ENCODE measurements at regions not wholly inside any gene's neighbourhood (a gene's known extent, or its start where the extent isn't known, plus 50 kb on each side); places are given as distances from the start of the nearest gene placed in this dataset.
"Not testable (repeated sequence)": the region's sequence is repeated elsewhere in the genome, so short reads cannot be mapped to it uniquely, and the experiment has no call there.

DNA sequence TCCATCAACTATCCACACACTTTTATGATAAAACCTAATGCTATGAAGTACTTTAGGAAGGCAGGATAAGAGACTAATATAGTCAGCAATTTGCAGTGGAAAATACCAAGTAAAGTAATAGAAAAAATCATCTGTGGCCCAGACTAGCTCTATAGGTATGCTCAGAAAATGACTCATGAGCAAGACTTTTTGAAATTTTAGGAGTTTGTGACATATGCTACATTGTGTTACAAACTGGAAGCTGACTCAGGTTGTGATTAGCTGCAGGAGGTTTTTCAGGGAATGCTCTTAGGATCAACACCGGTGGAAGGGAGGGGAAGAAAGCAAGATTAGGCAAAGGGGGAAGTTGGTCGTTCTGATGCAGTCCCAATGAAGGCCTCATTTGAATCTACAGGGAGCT lies 56.1 kb downstream of the FEZF1 start:
- no peak for TF ChIP-seq CTCF (IDR thresholded peaks at IDR 0.05; ENCODE audit: insufficient read depth in 1 of 2, low read depth in 1 of 2, low read length in 1 of 2, severe bottlenecking in 1 of 2, unreplicated experiment in 1 of 2)
- BruUV-seq (replicated peaks): no TSS peak
- Histone ChIP-seq H3K4me1 (no peaks in the 10 kb centered on the region), H3K27me3 (replicated peaks; ENCODE audit: control insufficient read depth, insufficient read depth, low read length) (no peaks in the 10 kb centered on the region; the same call in none of the 2 replicates), H3K4me3 (ENCODE audit: low read depth, low read length) (no peak overlapping the region), H3K36me3 (ENCODE audit: control insufficient read depth, insufficient read depth, low read length) (no peaks in the 10 kb centered on the region), H3K9me3 (no peaks in the 10 kb centered on the region)
- Mint-ChIP-seq H3K4me3 (ENCODE audit: unreplicated experiment) (no peak overlapping the region), H3K4me1 (ENCODE audit: low read depth, unreplicated experiment) (no peaks in the 10 kb centered on the region), H3K36me3 (ENCODE audit: insufficient read depth, unreplicated experiment) (no peaks in the 10 kb centered on the region), H3K9me3 (ENCODE audit: unreplicated experiment) (no peaks in the 10 kb centered on the region), H3K27me3 (ENCODE audit: insufficient read depth, unreplicated experiment) (peaks cover 12% of the 10 kb centered on the region), H3K27ac (ENCODE audit: unreplicated experiment) (no peak overlapping the region)
- ChIA-PET CTCF (no interaction called here), POLR2A (no interaction called here)
- intact Hi-C loops (cut with micrococcal nuclease; ENCODE audit: unreplicated experiment): no loop called here
- DNase-seq: no peak

DNA sequence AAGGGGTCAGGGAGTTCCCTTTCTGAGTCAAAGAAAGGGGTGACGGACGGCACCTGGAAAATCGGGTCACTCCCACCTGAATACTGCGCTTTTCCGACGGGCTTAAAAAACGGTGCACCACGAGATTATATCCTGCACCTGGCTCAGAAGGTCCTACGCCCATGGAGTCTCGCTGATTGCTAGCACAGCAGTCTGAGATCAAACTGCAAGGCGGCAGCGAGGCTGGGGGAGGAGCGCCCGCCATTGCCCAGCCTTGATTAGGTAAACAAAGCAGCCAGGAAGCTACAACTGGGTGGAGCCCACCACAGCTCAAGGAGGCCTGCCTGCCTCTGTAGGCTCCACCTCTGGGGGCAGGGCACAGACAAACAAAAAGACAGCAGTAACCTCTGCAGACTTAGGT lies 65.8 kb downstream of the FEZF1 start:
- H3K27ac Mint-ChIP-seq (ENCODE audit: unreplicated experiment): peak overlapping the region; percentile 83
- H3K4me1 ChIP-seq; H3K9me3 Mint-ChIP-seq (ENCODE audit: unreplicated experiment); H3K36me3 Mint-ChIP-seq (ENCODE audit: insufficient read depth, unreplicated experiment); BruUV-seq (replicated peaks); H3K27me3 ChIP-seq (replicated peaks; ENCODE audit: control insufficient read depth, insufficient read depth, low read length); H3K36me3 ChIP-seq (ENCODE audit: control insufficient read depth, insufficient read depth, low read length); H3K4me1 Mint-ChIP-seq (ENCODE audit: low read depth, unreplicated experiment); H3K9me3 ChIP-seq; H3K27me3 Mint-ChIP-seq (ENCODE audit: insufficient read depth, unreplicated experiment): not testable (repeated sequence)
- H3K4me3 ChIP-seq (ENCODE audit: low read depth, low read length): peak overlapping the region; percentile 55
- ChIA-PET POLR2A (interaction anchor here (0.7 kb wide), 1 partner anchor 500 kb away, joined by 3 read pairs; no protein-coding TSS in a partner anchor), CTCF (interaction anchor here (1.0 to 1.2 kb wide), 2 partner anchors 46 to 177 kb away, joined by 3 to 14 read pairs; no protein-coding TSS in a partner anchor)
- intact Hi-C loops (cut with micrococcal nuclease; ENCODE audit: unreplicated experiment): loop anchor here (5.0 kb wide), 1 partner anchor 44 kb away; no protein-coding TSS in a partner anchor
- DNase-seq: peak in 1 of 2 experiments; percentile 27
- H3K4me3 Mint-ChIP-seq (ENCODE audit: unreplicated experiment): peak overlapping the region; percentile 77

DNA sequence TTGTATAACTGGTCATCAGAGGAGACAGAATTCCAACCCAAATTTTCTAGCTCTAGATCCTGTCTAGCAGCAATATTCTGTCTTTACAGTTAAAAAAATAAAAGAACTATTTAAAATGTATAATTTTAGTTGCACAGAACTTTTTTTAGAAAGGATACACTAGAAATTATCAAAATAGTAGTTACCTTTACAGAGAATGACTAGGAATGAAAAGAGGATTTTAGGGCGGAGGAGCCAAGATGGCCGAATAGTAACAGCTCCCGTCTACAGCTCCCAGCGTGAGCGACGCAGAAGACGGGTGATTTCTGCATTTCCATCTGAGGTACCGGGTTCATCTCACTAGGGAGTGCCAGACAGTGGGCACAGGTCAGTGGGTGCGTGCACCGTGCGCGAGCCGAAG lies 66.3 kb downstream of the FEZF1 start:
- H3K9me3 ChIP-seq; H3K36me3 Mint-ChIP-seq (ENCODE audit: insufficient read depth, unreplicated experiment); H3K27me3 ChIP-seq (replicated peaks; ENCODE audit: control insufficient read depth, insufficient read depth, low read length); POLR2A ChIA-PET; H3K4me1 Mint-ChIP-seq (ENCODE audit: low read depth, unreplicated experiment); H3K4me1 ChIP-seq; H3K27me3 Mint-ChIP-seq (ENCODE audit: insufficient read depth, unreplicated experiment); H3K9me3 Mint-ChIP-seq (ENCODE audit: unreplicated experiment); BruUV-seq (replicated peaks); H3K36me3 ChIP-seq (ENCODE audit: control insufficient read depth, insufficient read depth, low read length): not testable (repeated sequence)
- CTCF ChIA-PET: interaction anchor here (1.0 to 1.2 kb wide), 2 partner anchors 47 to 177 kb away, joined by 3 to 14 read pairs; no protein-coding TSS in a partner anchor
- H3K27ac Mint-ChIP-seq (ENCODE audit: unreplicated experiment): peak overlapping the region; percentile 83
- DNase-seq: peak; percentile 28 to 41
- H3K4me3 ChIP-seq (ENCODE audit: low read depth, low read length): peak overlapping the region; percentile 55
- peak overlapping the region; percentile 77 for H3K4me3 Mint-ChIP-seq (ENCODE audit: unreplicated experiment)
- intact Hi-C loops (cut with micrococcal nuclease; ENCODE audit: unreplicated experiment): loop anchor here (5.0 kb wide), 1 partner anchor 44 kb away; no protein-coding TSS in a partner anchor

GRCh38 chr7:122225874-122226273 lies 78.7 kb downstream of the FEZF1 start:
- Mint-ChIP-seq H3K27me3 (ENCODE audit: insufficient read depth, unreplicated experiment) (no peaks in the 10 kb centered on the region), H3K4me3 (ENCODE audit: unreplicated experiment) (no peak overlapping the region), H3K27ac (ENCODE audit: unreplicated experiment) (no peak overlapping the region), H3K4me1 (ENCODE audit: low read depth, unreplicated experiment) (no peaks in the 10 kb centered on the region), H3K9me3 (ENCODE audit: unreplicated experiment) (peaks cover under 1% of the 10 kb centered on the region), H3K36me3 (ENCODE audit: insufficient read depth, unreplicated experiment) (no peaks in the 10 kb centered on the region)
- Histone ChIP-seq H3K9me3 (no peaks in the 10 kb centered on the region), H3K27me3 (replicated peaks; ENCODE audit: control insufficient read depth, insufficient read depth, low read length) (no peaks in the 10 kb centered on the region), H3K4me3 (ENCODE audit: low read depth, low read length) (no peak overlapping the region), H3K4me1 (no peaks in the 10 kb centered on the region), H3K36me3 (ENCODE audit: control insufficient read depth, insufficient read depth, low read length) (no peaks in the 10 kb centered on the region)
- no TSS peak for BruUV-seq (replicated peaks)
- POLR2A ChIA-PET: no interaction called here
- no peak for DNase-seq
- no peak for TF ChIP-seq CTCF (IDR thresholded peaks at IDR 0.05; ENCODE audit: insufficient read depth in 1 of 2, low read depth in 1 of 2, low read length in 1 of 2, severe bottlenecking in 1 of 2, unreplicated experiment in 1 of 2)
- intact Hi-C loops (cut with micrococcal nuclease; ENCODE audit: unreplicated experiment): no loop called here
- CTCF ChIA-PET: no interaction called here
